GM19238 (cell line): ENCODE measurements at regions not wholly inside any gene's neighbourhood (a gene's known extent, or its start where the extent isn't known, plus 50 kb on each side); places are given as distances from the start of the nearest gene placed in this dataset.
"Not testable (repeated sequence)": the region's sequence is repeated elsewhere in the genome, so short reads cannot be mapped to it uniquely, and the experiment has no call there.

ENCODE experiments used
- DNase-seq: peaks from one replicate; pipeline ENCODE4 v3.0.0; 2011; ENCODE audit warnings: low spot score; ENCODE audit not compliant: insufficient read length

GRCh38 chr18:11511434-11512095 lies 97.8 kb upstream of the SLC35G4 start:
- DNase-seq, result peak; percentile 22

DNA sequence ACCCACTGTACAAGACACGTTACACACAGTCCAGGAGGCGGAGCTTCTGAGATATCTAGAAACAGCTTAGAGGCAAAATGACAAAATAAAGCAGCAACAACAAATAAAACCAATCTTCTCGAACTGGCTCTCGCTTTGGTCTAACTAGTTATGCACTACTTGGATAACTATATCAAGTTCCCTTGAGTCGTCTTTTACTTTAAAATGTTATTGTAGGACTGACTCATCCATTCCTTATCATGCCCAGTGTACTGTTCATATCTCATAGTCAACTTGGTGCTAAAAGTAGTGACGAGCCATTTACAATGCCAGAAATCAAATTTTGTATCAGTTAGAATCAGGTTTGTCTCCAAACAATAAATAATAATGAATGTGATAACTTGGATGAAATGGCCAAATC lies 102.5 kb upstream of the SLC35G4 start:
- no peak for DNase-seq

GRCh38 chr18:11505993-11506392 lies 103.4 kb upstream of the SLC35G4 start:
- no peak for DNase-seq

DNA sequence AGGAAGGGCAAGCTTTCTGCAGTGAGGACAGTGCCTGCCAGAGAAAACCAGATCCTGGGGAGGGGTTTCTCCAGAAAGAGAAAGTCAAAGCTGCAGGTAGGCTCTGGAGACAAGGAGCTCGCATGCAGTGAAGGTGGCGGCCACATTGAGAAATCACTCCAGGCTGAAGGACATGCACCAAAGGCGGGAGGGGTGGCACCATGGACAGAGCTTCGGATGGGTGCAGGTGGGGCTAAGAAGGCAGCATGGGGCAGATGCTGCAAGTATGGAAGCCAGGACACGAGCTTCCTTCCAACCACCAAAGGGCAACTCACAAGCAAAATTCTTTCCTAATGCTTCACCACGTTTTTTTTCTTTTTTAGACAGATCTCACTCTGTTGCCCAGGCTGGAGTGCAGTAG lies 104.4 kb upstream of the SLC35G4 start:
- DNase-seq, result no peak

GRCh38 chr18:11502368-11502767 lies 107.0 kb upstream of the SLC35G4 start:
- DNase-seq, result no peak

DNA sequence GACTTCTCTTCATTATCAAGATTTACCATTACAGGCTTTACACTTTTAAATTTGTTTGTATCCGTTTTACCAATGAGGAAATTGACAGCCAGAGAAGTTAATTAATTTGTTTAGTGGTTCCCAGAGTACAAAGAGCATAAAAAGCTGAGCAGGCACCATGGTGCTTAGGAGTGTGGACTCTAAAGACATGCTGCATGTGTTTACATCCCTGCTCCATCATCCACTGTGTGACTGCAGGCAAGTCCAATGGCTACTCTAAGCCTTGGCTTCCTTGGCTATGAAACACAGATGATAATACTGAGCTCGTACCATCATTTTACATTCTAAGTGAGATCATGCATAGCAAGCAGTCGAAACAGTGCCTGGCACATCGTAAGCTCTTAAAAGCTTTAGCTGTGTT lies 108.0 kb upstream of the SLC35G4 start:
- no peak for DNase-seq

DNA sequence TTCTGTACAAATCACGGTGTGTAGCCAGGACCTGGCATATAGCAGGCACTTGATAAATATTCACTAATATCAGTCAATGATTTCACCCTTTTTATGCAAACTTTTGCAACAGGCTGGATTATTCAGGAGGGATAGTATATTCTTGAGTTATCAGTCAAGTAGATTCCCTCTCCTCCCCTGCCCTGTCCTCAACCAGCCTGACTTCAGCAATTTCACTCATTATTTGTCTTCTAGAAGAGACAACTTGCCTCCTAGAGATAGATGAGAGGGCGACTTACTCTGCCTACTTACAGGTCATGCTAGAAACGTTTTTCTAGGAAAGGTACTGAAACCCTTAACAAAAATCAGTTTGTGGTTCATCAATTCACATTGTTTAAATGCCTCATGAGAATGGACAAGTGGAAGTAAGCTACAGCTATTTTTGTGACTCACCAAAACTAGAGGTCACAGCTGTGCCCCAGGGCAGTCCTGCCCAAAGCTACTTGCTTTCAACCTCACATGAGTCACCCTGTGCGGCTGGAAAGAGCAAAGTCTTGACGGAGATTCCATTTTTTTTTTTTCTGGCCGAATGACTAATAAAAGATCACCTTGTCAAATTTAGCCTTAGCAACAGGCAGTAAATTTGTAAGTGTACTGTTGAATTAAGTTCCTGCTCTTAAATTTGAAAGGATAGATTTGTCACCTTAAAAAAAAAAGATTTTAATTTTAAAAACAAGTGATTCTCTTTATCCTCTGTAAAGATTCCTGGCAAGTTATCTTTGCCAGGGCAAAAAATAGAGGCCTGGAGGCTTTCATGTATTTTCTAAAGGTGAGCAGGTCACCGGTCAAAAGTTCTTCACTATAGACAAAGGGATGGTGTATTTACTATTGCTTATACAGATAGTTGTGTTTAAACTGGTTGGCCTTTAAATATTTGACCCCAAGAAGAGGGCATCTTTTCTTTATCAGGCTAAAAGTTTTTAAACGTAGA lies 109.0 kb upstream of the SLC35G4 start:
- DNase-seq, result no peak

DNA sequence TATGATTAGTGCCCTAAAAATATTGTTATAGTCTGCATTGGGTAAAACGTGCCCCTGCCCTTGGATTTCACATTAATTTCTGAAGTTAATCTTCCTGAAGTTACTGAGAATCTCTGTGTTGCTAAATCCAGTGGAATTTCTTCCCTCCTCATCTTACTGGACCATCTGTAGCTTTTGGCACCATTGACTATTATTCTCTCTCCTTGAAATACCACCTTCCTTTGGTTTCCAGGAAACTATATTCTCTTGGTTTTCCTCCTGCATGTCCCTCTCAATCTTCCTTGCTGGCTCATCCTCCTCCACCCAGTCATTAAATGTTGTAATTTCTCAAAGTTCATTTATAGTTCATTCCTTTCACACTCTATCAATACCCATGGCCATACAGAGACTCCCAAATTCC lies 110.6 kb upstream of the SLC35G4 start:
- no peak for DNase-seq

- DNase-seq, result no peak
These were observed 111.8 kb upstream of the SLC35G4 start for GRCh38 chr18:11497585-11497984.

GRCh38 chr18:11496526-11497172 lies 112.7 kb upstream of the SLC35G4 start:
- no peak for DNase-seq

GRCh38 chr18:11495441-11495840 lies 114.0 kb upstream of the SLC35G4 start:
- DNase-seq, result no peak

DNA sequence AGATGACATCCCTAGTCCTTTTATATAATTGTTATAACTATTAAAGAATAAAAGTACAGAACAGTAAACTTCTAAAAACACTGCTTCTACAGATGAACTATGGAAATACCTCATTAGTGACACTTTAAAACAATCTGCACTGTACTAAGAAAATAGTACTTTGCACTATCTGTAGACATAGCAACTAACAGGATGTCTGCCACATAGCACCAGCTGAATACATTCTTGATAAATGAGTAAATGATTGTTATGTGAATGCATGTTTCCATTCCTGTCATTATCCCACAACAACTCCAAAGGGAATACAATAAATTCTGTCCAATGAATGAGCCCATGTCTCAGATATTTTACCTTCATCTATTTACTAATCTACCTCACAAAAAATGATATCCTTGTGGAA lies 115.3 kb upstream of the SLC35G4 start:
- DNase-seq, result no peak

DNA sequence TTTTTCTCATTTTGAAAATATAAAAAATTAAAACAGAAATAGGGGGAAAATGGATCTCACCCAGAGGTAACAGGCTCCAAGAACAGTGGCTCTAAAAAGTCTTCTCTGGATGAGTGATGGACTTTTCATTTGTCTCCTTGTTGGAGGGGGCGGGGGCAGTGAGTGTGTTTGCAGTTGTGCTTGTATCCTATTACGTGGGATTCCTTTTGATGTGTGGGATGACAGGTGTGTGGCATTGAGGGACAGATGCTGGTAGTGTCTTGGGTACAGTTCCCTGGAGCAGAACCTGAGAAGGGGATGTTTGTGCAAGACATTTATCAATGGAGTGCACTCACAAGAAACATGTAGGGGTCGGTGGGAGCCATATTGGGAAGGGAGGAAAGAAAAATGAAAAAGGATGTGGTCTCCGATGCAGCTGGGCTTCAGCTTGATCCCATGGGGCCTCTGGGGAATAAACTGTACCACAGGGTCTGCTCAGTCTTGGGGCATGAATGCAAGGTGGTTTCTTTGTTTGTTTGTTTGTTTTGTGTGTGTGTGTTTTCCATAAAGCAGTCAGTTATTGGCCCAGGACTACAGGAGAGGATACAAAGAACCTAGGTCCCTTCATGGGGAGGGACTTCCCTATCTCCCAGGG lies 120.0 kb upstream of the SLC35G4 start:
- no peak for DNase-seq

DNA sequence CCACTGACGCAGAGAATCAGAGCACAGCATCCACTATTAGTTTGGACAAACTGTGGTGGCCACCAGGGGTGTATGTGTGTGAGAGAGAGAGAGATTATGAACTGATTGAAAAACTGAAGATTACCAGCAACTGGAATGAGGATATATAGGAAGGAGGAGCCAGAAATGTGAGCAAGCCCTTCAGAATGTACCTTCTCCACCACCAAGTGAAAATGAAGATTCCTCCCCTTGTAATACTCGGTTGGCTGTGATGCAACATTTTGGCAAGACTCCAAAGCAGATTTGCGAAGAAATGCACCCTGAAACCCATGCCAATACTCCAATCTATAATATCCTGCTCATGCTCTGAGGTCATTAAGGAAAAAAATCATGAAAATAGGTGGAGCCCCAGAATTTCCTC lies 121.2 kb upstream of the SLC35G4 start:
- DNase-seq, result no peak

GRCh38 chr18:11487390-11487789 lies 122.0 kb upstream of the SLC35G4 start:
- no peak for DNase-seq

GRCh38 chr18:11482271-11482670 lies 127.1 kb upstream of the SLC35G4 start:
- DNase-seq, result no peak

- DNase-seq, result no peak
These were observed 128.7 kb upstream of the SLC35G4 start for GRCh38 chr18:11480692-11481091.

- DNase-seq, result not testable (repeated sequence)
These were observed 130.4 kb upstream of the SLC35G4 start for GRCh38 chr18:11479031-11479430.

DNA sequence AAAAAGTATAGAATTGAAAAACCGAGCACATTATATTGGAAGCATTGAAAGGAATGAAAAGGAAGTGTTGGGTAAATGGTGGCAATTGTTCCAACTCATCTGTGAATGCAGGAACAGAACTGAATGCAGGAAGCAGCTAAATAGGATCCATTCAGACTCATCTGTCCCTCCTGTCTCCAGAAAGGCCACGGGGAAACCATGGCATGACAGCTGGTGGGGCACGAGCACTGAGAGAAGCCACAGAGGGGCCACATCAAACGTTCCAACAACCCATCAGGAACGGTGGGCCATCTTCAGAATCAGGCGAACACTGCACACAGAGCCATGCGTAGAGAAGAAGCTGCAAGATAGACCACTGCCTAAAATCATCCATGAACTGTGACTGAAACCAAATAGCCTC lies 138.5 kb upstream of the SLC35G4 start:
- DNase-seq, result no peak

GRCh38 chr18:11468617-11469016 lies 140.8 kb upstream of the SLC35G4 start:
- no peak for DNase-seq

DNA sequence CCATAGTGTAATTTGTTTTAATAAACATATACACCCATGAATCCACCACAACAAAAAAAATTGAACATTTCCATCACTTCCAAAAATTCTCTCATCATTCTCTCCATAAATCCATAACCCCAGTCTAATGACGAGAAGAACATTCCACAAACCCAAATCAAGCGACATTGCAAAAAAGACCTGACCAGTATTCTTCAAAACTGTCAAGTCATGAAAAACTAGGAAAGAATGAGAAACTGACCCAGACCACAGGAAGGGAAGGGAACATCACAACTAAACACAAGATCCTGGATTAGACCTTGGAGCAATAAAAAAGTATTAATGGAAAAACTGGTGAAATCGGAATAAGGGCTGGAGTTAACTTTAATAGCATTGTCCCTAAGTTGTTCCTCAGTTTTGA lies 141.3 kb upstream of the SLC35G4 start:
- no peak for DNase-seq

DNA sequence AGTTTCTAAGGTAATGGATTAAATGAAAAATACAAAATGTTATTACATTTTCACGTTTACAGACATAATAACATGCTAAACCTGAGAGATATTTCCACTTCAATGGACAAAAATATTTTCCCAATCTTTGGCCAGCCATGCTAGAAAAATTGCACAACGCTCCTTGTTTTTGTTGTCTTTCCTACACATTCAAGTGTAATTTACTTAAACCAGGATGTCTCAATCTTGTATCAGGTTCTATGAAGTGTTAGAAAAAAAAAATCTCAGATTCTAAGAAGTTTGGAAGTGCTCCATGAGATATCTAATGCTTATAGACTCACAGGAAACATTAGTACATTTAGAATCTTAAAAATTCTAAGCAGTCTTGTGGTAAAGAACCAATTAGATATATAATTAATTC lies 141.8 kb upstream of the SLC35G4 start:
- DNase-seq, result no peak
